ENCODE measurements at regions not wholly inside any gene's neighbourhood (a gene's known extent, or its start where the extent isn't known, plus 50 kb on each side); places are given as distances from the start of the nearest gene placed in this dataset.

GRCh38 chr13:66033924-66034323 is 1196.2 kb downstream of the PCDH9 start:
- TF ChIP-seq CTCF (IDR thresholded peaks at IDR 0.05), result no peak
- TF ChIP-seq POLR2A (IDR thresholded peaks at IDR 0.05), result no peak
